Peyer's patch (tissue), 4 donors: ENCODE measurements at regions not wholly inside any gene's neighbourhood (a gene's known extent, or its start where the extent isn't known, plus 50 kb on each side); places are given as distances from the start of the nearest gene placed in this dataset.

Experiments used
- POLR2A ChIP-seq, 2 donors: fragments of 450-650 bp; IDR thresholded peaks; one replicate each; pipeline ENCODE4 v1.5.1; 2017; ENCODE audit warnings: antibody characterized with exemption in 2 of 2, mild to moderate bottlenecking in 2 of 2, moderate library complexity in 2 of 2
- TF ChIP-seq, protein P1 (sequence below), 6 experiments: fragments of 450-650 bp in 4 of 6; fragments of 200-600 bp in 2 of 6; sonication (generic) in 1 of 6; IDR thresholded peaks; one replicate each; pipeline ENCODE4 v1.5.1; 2017 to 2019; ENCODE audit warnings: antibody characterized with exemption in 6 of 6, mild to moderate bottlenecking in 3 of 6, moderate library complexity in 1 of 6

DNA sequence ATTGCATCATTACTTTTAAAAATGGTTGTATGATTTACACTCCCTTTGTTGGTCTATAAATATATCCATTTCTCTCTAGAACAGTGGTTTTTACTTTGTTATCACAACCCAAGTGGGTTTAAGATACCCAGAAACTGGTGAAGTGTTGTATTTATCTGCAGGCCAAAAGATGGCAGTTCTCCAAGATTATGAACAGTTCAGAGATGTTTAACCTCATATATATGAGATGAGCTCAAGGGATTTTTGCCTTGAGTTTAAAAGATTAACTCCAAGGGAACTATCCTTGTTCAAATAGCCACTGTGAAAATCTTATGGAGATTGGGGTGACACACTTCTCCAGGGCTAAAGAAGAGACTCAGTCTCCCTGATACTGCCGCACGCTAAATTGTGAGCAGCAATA, 572.6 kb downstream of the TLE4 start:
- TF ChIP-seq POLR2A (IDR thresholded peaks at IDR 0.05) = no peak
- TF ChIP-seq, protein P1, sequence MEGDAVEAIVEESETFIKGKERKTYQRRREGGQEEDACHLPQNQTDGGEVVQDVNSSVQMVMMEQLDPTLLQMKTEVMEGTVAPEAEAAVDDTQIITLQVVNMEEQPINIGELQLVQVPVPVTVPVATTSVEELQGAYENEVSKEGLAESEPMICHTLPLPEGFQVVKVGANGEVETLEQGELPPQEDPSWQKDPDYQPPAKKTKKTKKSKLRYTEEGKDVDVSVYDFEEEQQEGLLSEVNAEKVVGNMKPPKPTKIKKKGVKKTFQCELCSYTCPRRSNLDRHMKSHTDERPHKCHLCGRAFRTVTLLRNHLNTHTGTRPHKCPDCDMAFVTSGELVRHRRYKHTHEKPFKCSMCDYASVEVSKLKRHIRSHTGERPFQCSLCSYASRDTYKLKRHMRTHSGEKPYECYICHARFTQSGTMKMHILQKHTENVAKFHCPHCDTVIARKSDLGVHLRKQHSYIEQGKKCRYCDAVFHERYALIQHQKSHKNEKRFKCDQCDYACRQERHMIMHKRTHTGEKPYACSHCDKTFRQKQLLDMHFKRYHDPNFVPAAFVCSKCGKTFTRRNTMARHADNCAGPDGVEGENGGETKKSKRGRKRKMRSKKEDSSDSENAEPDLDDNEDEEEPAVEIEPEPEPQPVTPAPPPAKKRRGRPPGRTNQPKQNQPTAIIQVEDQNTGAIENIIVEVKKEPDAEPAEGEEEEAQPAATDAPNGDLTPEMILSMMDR (IDR thresholded peaks at IDR 0.05) = no peak
